K562 (cell line): ENCODE measurements at regions not wholly inside any gene's neighbourhood (a gene's known extent, or its start where the extent isn't known, plus 50 kb on each side); places are given as distances from the start of the nearest gene placed in this dataset.
A peak's percentile ranks its signal among the peaks of the same experiment; 100 is the strongest.

Experiments
- ATAC-seq: fragments of 200-7000 bp; cut with Tn5 transposase; 3 replicates; pipeline ENCODE4 v1.9.1; 2020; ENCODE audit warnings: moderate library complexity
- BruUV-seq: library from RNA; stranded (reverse); fragments of 400-500 nt; replicated peaks from 2 replicates; lab custom pipeline; 2021; lab: Mats Ljungman, UMichigan
- CTCF ChIA-PET: fragments of 300-600 bp; formaldehyde crosslinking; extraction: SDS; loops from one replicate; lab custom pipeline; 2021; ENCODE audit warnings: low intra/inter-chr PET ratio; lab: Yijun Ruan, JAX
- POLR2A ChIA-PET: fragments of 300-600, 350-650 bp; sonication (Branson Sonifier 250); formaldehyde crosslinking; extraction: SDS; loops from one replicate; lab custom pipeline; 2021; ENCODE audit warnings: antibody characterized with exemption, inconsistent platforms; lab: Yijun Ruan, JAX
- DNase-seq, 4 experiments: peaks; one replicate each; pipeline versions ENCODE4 v3.0.0 to v3.0.0-alpha.2; 2011 to 2018; ENCODE audit warnings: low spot score in 3 of 4, mixed read lengths in 3 of 4; ENCODE audit errors: extremely low read depth in 1 of 4
- FAIRE-seq: peaks from 2 replicates; lab custom pipeline; 2011; peaks lifted over from hg19 to GRCh38; lab: Jason Lieb, UNC
- H2AFZ ChIP-seq: 2 replicates; pipeline ENCODE4 v1.6.0; 2011; ENCODE audit warnings: low read depth, low read length, control low read depth, inconsistent platforms
- H3K27ac ChIP-seq: fragments of 200-600 bp; 3 replicates; pipeline ENCODE4 v1.8.0; 2011; ENCODE audit warnings: low read depth, mild to moderate bottlenecking, control low read depth, inconsistent platforms, low read length, moderate library complexity, mixed read lengths; ENCODE audit errors: extremely low read depth
- H3K27me3 ChIP-seq, 2 experiments: fragments of 300-600 bp in 1 of 2; 2 replicates in 1 of 2; 3 replicates in 1 of 2; pipeline versions ENCODE4 v1.6.0 to v1.8.0; 2011; ENCODE audit warnings: inconsistent platforms in 2 of 2, low read length in 2 of 2, mild to moderate bottlenecking in 1 of 2, mixed read lengths in 1 of 2, moderate library complexity in 1 of 2; ENCODE audit not compliant: control insufficient read depth in 2 of 2, insufficient read depth in 2 of 2
- H3K36me3 ChIP-seq: fragments of 300-600 bp; 3 replicates; pipeline ENCODE4 v1.8.0; 2011; ENCODE audit warnings: mild to moderate bottlenecking, low read length, inconsistent platforms; ENCODE audit not compliant: control insufficient read depth, insufficient read depth
- H3K4me1 ChIP-seq, 2 experiments: fragments of 200-600 bp in 1 of 2; replicated peaks in 1 of 2; 2 replicates in 1 of 2; 3 replicates in 1 of 2; pipeline versions ENCODE4 v1.5.1 to v1.8.0; 2011; ENCODE audit warnings: inconsistent platforms in 2 of 2, low read length in 2 of 2, mild to moderate bottlenecking in 1 of 2, mixed read lengths in 1 of 2, moderate library complexity in 1 of 2; ENCODE audit not compliant: control insufficient read depth in 2 of 2, insufficient read depth in 2 of 2
- H3K4me2 ChIP-seq: 2 replicates; pipeline ENCODE4 v1.6.1; 2011; ENCODE audit warnings: low read length, control low read depth, inconsistent platforms, mixed read lengths; ENCODE audit not compliant: insufficient read depth
- H3K4me3 ChIP-seq: fragments of 200-600 bp; sonication (generic), shearing (Covaris generic); 2 replicates; pipeline ENCODE4 v1.5.1; 2016; ENCODE audit warnings: control low read depth, inconsistent platforms
- H3K79me2 ChIP-seq: fragments of 200-600 bp; 3 replicates; pipeline ENCODE4 v1.8.0; 2011; ENCODE audit warnings: low read length, inconsistent platforms; ENCODE audit not compliant: control insufficient read depth, insufficient read depth
- H3K9ac ChIP-seq, 2 experiments: 2 replicates each; pipeline versions ENCODE4 v1.6.0 to v1.6.1; 2011; ENCODE audit warnings: low read depth in 2 of 2, low read length in 2 of 2, control low read depth in 1 of 2, inconsistent platforms in 1 of 2, mild to moderate bottlenecking in 1 of 2, mixed read lengths in 1 of 2; ENCODE audit not compliant: insufficient read depth in 1 of 2
- H3K9me1 ChIP-seq: one replicate; pipeline ENCODE4 v1.6.0; 2011; ENCODE audit warnings: inconsistent platforms, mild to moderate bottlenecking, low read length, moderate library complexity; ENCODE audit not compliant: control insufficient read depth, insufficient read depth
- H3K9me3 ChIP-seq: replicated peaks from 2 replicates; pipeline ENCODE4 v1.5.1; 2011; ENCODE audit warnings: low read depth, low read length, inconsistent platforms; ENCODE audit not compliant: control insufficient read depth, insufficient read depth
- H4K20me1 ChIP-seq: replicated peaks from 2 replicates; pipeline ENCODE4 v1.6.1; 2011; ENCODE audit warnings: low read length, inconsistent platforms, mixed read lengths; ENCODE audit not compliant: control insufficient read depth, insufficient read depth
- CBX5 ChIP-seq: IDR thresholded peaks from 2 replicates; pipeline ENCODE4 v1.6.1; 2014; ENCODE audit warnings: low read depth, borderline replicate concordance
- GATAD2B ChIP-seq: fragments of 450-650 bp; IDR thresholded peaks from 2 replicates; pipeline ENCODE4 v1.6.1; 2017; ENCODE audit warnings: mild to moderate bottlenecking, borderline replicate concordance
- SREBF1 ChIP-seq: fragments of 150-350 bp; IDR thresholded peaks from 2 replicates; pipeline ENCODE4 v1.6.1; 2014; ENCODE audit warnings: antibody characterized with exemption, low read depth, low read length, borderline replicate concordance
- ZNF12 ChIP-seq: sonication (generic); formaldehyde crosslinking; IDR thresholded peaks from 2 replicates; pipeline ENCODE4 v1.4.0; 2020; ENCODE audit warnings: mild to moderate bottlenecking, missing genetic modification reagents
- WGBS: fragments of 100-300 bp; shearing (Covaris generic); methylation state at CpG from one replicate; pipeline ENCODE4 v1.1.6; 2016; ENCODE audit warnings: low coverage, mixed read lengths; ENCODE audit not compliant: insufficient coverage; ENCODE audit errors: missing lambda C conversion rate; 5-methylcytosine and 5-hydroxymethylcytosine counted together
- in situ Hi-C: fragments of 300-500 bp; cut with MboI; formaldehyde crosslinking; loops from 4 replicates; pipeline ENCODE4 v1.15.0; 2018; ENCODE audit warnings: inconsistent platforms, mixed read lengths
- intact Hi-C: fragments of 100-400 bp; cut with micrococcal nuclease; formaldehyde crosslinking; loops from 2 replicates; pipeline ENCODE4 v1.14.2; 2022

GRCh38 chr3:31434819-31435218 is 97.9 kb upstream of the STT3B start:
- no peaks in the 10 kb centered on the region for H3K4me1 ChIP-seq
- intact Hi-C loops (no loop called here), in situ Hi-C loops (no loop called here)
- TF ChIP-seq ZNF12 (CRISPR knock-in tag) (peak; percentile 50; the same call in 1 of the 2 replicates), GATAD2B (no peak)
- no peak overlapping the region for H2AFZ ChIP-seq
- H3K9me1 ChIP-seq = no peaks in the 10 kb centered on the region
- H4K20me1 ChIP-seq = no peaks in the 10 kb centered on the region
- no peak for FAIRE-seq
- H3K9ac ChIP-seq = no peak overlapping the region
- POLR2A ChIA-PET = no interaction called here
- H3K4me3 ChIP-seq = no peak overlapping the region
- DNase-seq = no peak
- WGBS = 0% methylated on average over 1 of the region's 1 CpG
- CTCF ChIA-PET = no interaction called here
- H3K36me3 ChIP-seq = no peaks in the 10 kb centered on the region
- no peaks in the 10 kb centered on the region for H3K27me3 ChIP-seq
- ATAC-seq = no peak
- BruUV-seq = no TSS peak
- H3K79me2 ChIP-seq = no peaks in the 10 kb centered on the region
- H3K4me2 ChIP-seq = no peak overlapping the region
- 0 out of 2 replicates have a peak, but pooled peaks cover 2% of the 10 kb centered on the region for H3K9me3 ChIP-seq
- H3K27ac ChIP-seq = no peak overlapping the region

GRCh38 chr3:31436830-31437229 is 95.9 kb upstream of the STT3B start:
- Histone ChIP-seq H3K9ac (no peak overlapping the region), H3K36me3 (no peaks in the 10 kb centered on the region), H3K79me2 (no peaks in the 10 kb centered on the region), H3K27ac (no peak overlapping the region), H4K20me1 (no peaks in the 10 kb centered on the region), H3K4me3 (no peak overlapping the region), H3K4me1 (no peaks in the 10 kb centered on the region), H3K4me2 (no peak overlapping the region), H2AFZ (no peak overlapping the region), H3K27me3 (no peaks in the 10 kb centered on the region), H3K9me3 (0 out of 2 replicates have a peak, but pooled peaks cover 2% of the 10 kb centered on the region), H3K9me1 (no peaks in the 10 kb centered on the region)
- BruUV-seq = no TSS peak
- ATAC-seq (no peak), FAIRE-seq (no peak), DNase-seq (no peak)
- intact Hi-C loops = no loop called here
- 0 out of 2 replicates have a peak, but pooled peaks have one; percentile 35 for TF ChIP-seq CBX5
- TF ChIP-seq SREBF1 = no peak
- in situ Hi-C loops = no loop called here
- WGBS = 0% methylated on average over 1 of the region's 1 CpG
- CTCF ChIA-PET = no interaction called here
- POLR2A ChIA-PET = no interaction called here
